NAMALWA (cell line): ENCODE measurements at regions not wholly inside any gene's neighbourhood (a gene's known extent, or its start where the extent isn't known, plus 50 kb on each side); places are given as distances from the start of the nearest gene placed in this dataset.
"Not testable (repeated sequence)": the region's sequence is repeated elsewhere in the genome, so short reads cannot be mapped to it uniquely, and the experiment has no call there.

Experiments
- DNase-seq: peaks from one replicate; pipeline ENCODE4 v3.0.0-alpha.2; 2015; ENCODE audit warnings: low spot score

GRCh38 chr6:14553515-14553914 lies 435.9 kb downstream of the CD83 start:
- no peak for DNase-seq

- DNase-seq, result no peak
These were observed 438.2 kb downstream of the CD83 start for GRCh38 chr6:14555804-14556203.

GRCh38 chr6:14559746-14560536 lies 442.4 kb downstream of the CD83 start:
- no peak for DNase-seq

GRCh38 chr6:14561563-14561962 lies 444.0 kb downstream of the CD83 start:
- DNase-seq, result not testable (repeated sequence)

GRCh38 chr6:14567842-14568241 lies 450.3 kb downstream of the CD83 start:
- no peak for DNase-seq

GRCh38 chr6:14569394-14569793 lies 451.8 kb downstream of the CD83 start:
- DNase-seq, result no peak

- not testable (repeated sequence) for DNase-seq
These were observed 452.3 kb downstream of the CD83 start for GRCh38 chr6:14569874-14570273.

GRCh38 chr6:14571001-14571400 lies 453.4 kb downstream of the CD83 start:
- no peak for DNase-seq

- DNase-seq, result no peak
These were observed 454.2 kb downstream of the CD83 start for GRCh38 chr6:14571746-14572145.

GRCh38 chr6:14573267-14573666 lies 455.7 kb downstream of the CD83 start:
- DNase-seq, result no peak

GRCh38 chr6:14573703-14574290 lies 456.2 kb downstream of the CD83 start:
- no peak for DNase-seq

- DNase-seq, result no peak
These were observed 458.4 kb downstream of the CD83 start for GRCh38 chr6:14575961-14576360.

GRCh38 chr6:14578994-14579393 lies 461.4 kb downstream of the CD83 start:
- no peak for DNase-seq

- DNase-seq, result no peak
These were observed 465.2 kb downstream of the CD83 start for GRCh38 chr6:14582749-14583148.

- DNase-seq, result no peak
These were observed 466.3 kb downstream of the CD83 start for GRCh38 chr6:14583826-14584225.

GRCh38 chr6:14584450-14584849 lies 466.9 kb downstream of the CD83 start:
- DNase-seq, result no peak

- DNase-seq, result no peak
These were observed 468.1 kb downstream of the CD83 start for GRCh38 chr6:14585689-14586088.

- DNase-seq, result no peak
These were observed 471.6 kb downstream of the CD83 start for GRCh38 chr6:14589175-14589574.

GRCh38 chr6:14590586-14590985 lies 473.0 kb downstream of the CD83 start:
- no peak for DNase-seq

GRCh38 chr6:14591998-14592397 lies 474.4 kb downstream of the CD83 start:
- no peak for DNase-seq

GRCh38 chr6:14593286-14593685 lies 475.7 kb downstream of the CD83 start:
- no peak for DNase-seq

GRCh38 chr6:14595751-14596150 lies 478.2 kb downstream of the CD83 start:
- no peak for DNase-seq

GRCh38 chr6:14596410-14596809 lies 478.8 kb downstream of the CD83 start:
- no peak for DNase-seq

- DNase-seq, result no peak
These were observed 479.5 kb downstream of the CD83 start for GRCh38 chr6:14597090-14597489.
